ENCODE measurements at regions not wholly inside any gene's neighbourhood (a gene's known extent, or its start where the extent isn't known, plus 50 kb on each side); places are given as distances from the start of the nearest gene placed in this dataset.

DNA sequence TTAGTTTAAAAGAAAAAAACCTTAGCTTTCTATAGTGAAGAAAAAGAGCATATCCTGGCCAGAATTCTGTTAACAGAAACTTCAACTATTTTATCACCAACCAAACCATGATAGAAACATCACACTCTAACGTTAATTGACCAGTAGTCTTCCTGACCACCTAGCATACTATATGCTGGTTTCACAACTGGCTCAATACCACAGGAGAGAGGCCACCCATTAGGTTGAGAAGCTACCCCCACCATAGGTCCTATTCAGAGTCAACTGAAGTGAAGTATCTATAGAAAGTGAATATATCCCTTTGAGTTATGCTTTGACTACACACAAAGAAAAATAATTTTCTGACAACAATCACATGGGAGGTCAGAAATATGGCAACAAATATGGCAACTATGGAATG is 85.2 kb upstream of the STK17B start:
- TF ChIP-seq, protein P1, sequence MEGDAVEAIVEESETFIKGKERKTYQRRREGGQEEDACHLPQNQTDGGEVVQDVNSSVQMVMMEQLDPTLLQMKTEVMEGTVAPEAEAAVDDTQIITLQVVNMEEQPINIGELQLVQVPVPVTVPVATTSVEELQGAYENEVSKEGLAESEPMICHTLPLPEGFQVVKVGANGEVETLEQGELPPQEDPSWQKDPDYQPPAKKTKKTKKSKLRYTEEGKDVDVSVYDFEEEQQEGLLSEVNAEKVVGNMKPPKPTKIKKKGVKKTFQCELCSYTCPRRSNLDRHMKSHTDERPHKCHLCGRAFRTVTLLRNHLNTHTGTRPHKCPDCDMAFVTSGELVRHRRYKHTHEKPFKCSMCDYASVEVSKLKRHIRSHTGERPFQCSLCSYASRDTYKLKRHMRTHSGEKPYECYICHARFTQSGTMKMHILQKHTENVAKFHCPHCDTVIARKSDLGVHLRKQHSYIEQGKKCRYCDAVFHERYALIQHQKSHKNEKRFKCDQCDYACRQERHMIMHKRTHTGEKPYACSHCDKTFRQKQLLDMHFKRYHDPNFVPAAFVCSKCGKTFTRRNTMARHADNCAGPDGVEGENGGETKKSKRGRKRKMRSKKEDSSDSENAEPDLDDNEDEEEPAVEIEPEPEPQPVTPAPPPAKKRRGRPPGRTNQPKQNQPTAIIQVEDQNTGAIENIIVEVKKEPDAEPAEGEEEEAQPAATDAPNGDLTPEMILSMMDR (IDR thresholded peaks at IDR 0.05; ENCODE audit: low read depth, low read length, poor library complexity, severe bottlenecking), result no peak
- TF ChIP-seq EZH2phosphoT487 (IDR thresholded peaks at IDR 0.05; ENCODE audit: borderline replicate concordance, low read length), result no peak

Measured in DOHH2 (cell line).